T-cell (primary cell): ENCODE measurements at regions not wholly inside any gene's neighbourhood (a gene's known extent, or its start where the extent isn't known, plus 50 kb on each side); places are given as distances from the start of the nearest gene placed in this dataset.

ENCODE experiments used
- ATAC-seq, 4 experiments: fragments of 200-7000 bp in 3 of 4; fragments of 150-1000 bp in 1 of 4; cut with Tn5 transposase; replicated peaks in 1 of 4; 1 replicate in 3 of 4; 2 replicates in 1 of 4; pipeline ENCODE4 v1.10.0; 2021; ENCODE audit warnings: moderate library complexity in 3 of 4, mild to moderate bottlenecking in 2 of 4, moderate number of reproducible peaks in 1 of 4
- CTCF ChIA-PET, 2 donors: fragments of 300-600 bp; sonication (Branson Sonifier 250); formaldehyde crosslinking; loops; one replicate each; lab custom pipeline; 2022; ENCODE audit warnings: antibody characterized with exemption in 2 of 2; lab: Charles Lee
- POLR2A ChIA-PET, 2 donors: fragments of 300-600 bp; sonication (Branson Sonifier 250); formaldehyde crosslinking; loops; one replicate each; lab custom pipeline; 2022; ENCODE audit warnings: antibody characterized with exemption in 2 of 2; lab: Charles Lee
- DNase-seq, 35 experiments: peaks; one replicate each; pipeline versions ENCODE4 v3.0.0 to v3.0.0-alpha.2; 2013 to 2023
- H3K27ac ChIP-seq: one replicate; pipeline ENCODE4 v1.5.1; 2013; ENCODE audit warnings: low read length
- H3K27me3 ChIP-seq, 2 experiments: replicated peaks in 1 of 2; 1 replicate in 1 of 2; 2 replicates in 1 of 2; pipeline versions ENCODE4 v1.6.1 to v1.7.0; 2013; ENCODE audit warnings: low read length in 1 of 2, mixed read lengths in 1 of 2; ENCODE audit not compliant: control insufficient read depth in 2 of 2, insufficient read depth in 2 of 2; ENCODE audit errors: extremely low read depth in 1 of 2
- H3K36me3 ChIP-seq, 2 donors: 1 replicate in 1 of 2; 2 replicates in 1 of 2; pipeline versions ENCODE4 v1.6.1 to v1.7.0; 2013; ENCODE audit warnings: low read length in 1 of 2; ENCODE audit not compliant: control insufficient read depth in 2 of 2, insufficient read depth in 1 of 2; ENCODE audit errors: extremely low read depth in 1 of 2
- H3K4me1 ChIP-seq, 2 experiments: 1 replicate in 1 of 2; 2 replicates in 1 of 2; pipeline versions ENCODE4 v1.6.1 to v1.7.0; 2013; ENCODE audit warnings: low read length in 2 of 2, mixed read lengths in 1 of 2; ENCODE audit not compliant: insufficient read depth in 2 of 2, control insufficient read depth in 1 of 2; ENCODE audit errors: extremely low read depth in 1 of 2
- H3K4me3 ChIP-seq, 2 donors: 1 replicate in 1 of 2; 2 replicates in 1 of 2; pipeline versions ENCODE4 v1.5.1 to v1.7.0; 2013; ENCODE audit warnings: mild to moderate bottlenecking in 2 of 2, low read length in 1 of 2, moderate library complexity in 1 of 2; ENCODE audit not compliant: control insufficient read depth in 1 of 2; ENCODE audit errors: extremely low read depth in 1 of 2
- H3K9me3 ChIP-seq: 2 replicates; pipeline ENCODE4 v1.7.0; 2013
- H3K27ac Mint-ChIP-seq, 2 donors: one replicate each; pipeline ENCODE4 v1.8.0; 2020 to 2021; ENCODE audit warnings: mild to moderate bottlenecking in 2 of 2, mixed read lengths in 2 of 2
- H3K27me3 Mint-ChIP-seq, 2 donors: one replicate each; pipeline ENCODE4 v1.8.0; 2021 to 2022; ENCODE audit warnings: mixed read lengths in 2 of 2
- H3K36me3 Mint-ChIP-seq: one replicate; pipeline ENCODE4 v1.8.0; 2021; ENCODE audit warnings: mixed read lengths
- H3K4me1 Mint-ChIP-seq, 3 donors: one replicate each; pipeline ENCODE4 v1.8.0; 2020 to 2022; ENCODE audit warnings: mixed read lengths in 3 of 3, mild to moderate bottlenecking in 1 of 3
- H3K4me3 Mint-ChIP-seq, 3 donors: one replicate each; pipeline ENCODE4 v1.8.0; 2020 to 2022; ENCODE audit warnings: mild to moderate bottlenecking in 3 of 3, mixed read lengths in 3 of 3, moderate library complexity in 3 of 3
- H3K9me3 Mint-ChIP-seq, 3 donors: one replicate each; pipeline ENCODE4 v1.8.0; 2020 to 2022; ENCODE audit warnings: mixed read lengths in 3 of 3
- WGBS: methylation state at CpG from one replicate; pipeline ENCODE4 v1.1.5; 2013; ENCODE audit warnings: missing lambda C conversion rate; ENCODE audit not compliant: insufficient coverage; 5-methylcytosine and 5-hydroxymethylcytosine counted together

DNA sequence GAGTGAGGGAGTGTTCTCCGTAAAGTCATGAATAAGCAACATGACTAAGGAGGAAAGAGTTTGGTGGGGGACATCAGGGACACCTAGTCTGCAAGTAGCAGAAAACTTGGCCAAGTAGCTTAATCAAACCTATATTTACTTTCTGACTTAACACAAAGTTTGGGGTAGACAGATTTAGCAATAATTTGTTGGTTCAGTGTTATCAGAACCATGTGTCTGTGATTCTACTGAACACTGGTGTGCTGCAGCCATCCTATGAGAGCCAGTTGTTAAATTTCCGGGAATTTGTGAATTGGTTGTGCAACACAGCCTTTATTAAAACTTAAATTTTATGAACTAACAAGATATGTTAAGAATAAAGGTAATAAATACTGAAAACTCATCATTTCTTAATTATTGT lies 469.3 kb downstream of the C4orf33 start:
- no peak overlapping the region for H3K4me3 Mint-ChIP-seq
- H3K36me3 Mint-ChIP-seq = no peaks in the 10 kb centered on the region
- H3K4me1 Mint-ChIP-seq = no peaks in the 10 kb centered on the region
- ChIA-PET CTCF (no interaction called here), POLR2A (no interaction called here)
- no peaks in the 10 kb centered on the region for H3K4me1 ChIP-seq
- H3K27ac ChIP-seq = no peak overlapping the region
- no peak overlapping the region for H3K27ac Mint-ChIP-seq
- H3K4me3 ChIP-seq = no peak overlapping the region
- no peaks in the 10 kb centered on the region for H3K9me3 ChIP-seq
- H3K27me3 Mint-ChIP-seq = no peaks in the 10 kb centered on the region
- DNase-seq = no peak
- no peak for ATAC-seq
- H3K9me3 Mint-ChIP-seq = peaks cover 0 to 6% (median 2%) of the 10 kb centered on the region in 3 donors
- no peaks in the 10 kb centered on the region for H3K36me3 ChIP-seq
- no CpG with 5 or more reads among the region's 2 CpGs for WGBS
- no peaks in the 10 kb centered on the region for H3K27me3 ChIP-seq

DNA sequence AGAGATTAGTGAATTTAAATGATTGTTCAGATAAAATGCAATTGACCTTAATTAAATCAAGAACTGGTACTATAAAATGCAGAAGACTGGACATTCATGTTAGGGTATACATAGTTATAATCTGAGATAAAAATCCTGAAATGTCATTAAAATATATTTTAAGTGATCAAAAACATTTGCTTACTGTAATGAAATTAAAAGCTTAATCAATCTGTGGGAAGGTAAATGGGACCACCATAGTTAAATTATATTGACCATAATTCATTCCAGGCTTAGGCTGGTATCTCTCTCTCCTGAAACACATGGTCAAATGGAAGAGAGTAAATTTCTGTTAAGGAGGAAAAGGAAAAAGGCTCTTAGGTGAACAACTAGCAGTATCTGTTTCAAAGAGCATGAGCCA lies 474.4 kb downstream of the C4orf33 start:
- Mint-ChIP-seq H3K36me3 (no peaks in the 10 kb centered on the region), H3K4me1 (no peaks in the 10 kb centered on the region), H3K9me3 (peaks cover 0 to 2% (median 0%) of the 10 kb centered on the region in 3 donors), H3K27me3 (no peaks in the 10 kb centered on the region), H3K4me3 (no peak overlapping the region), H3K27ac (no peak overlapping the region)
- ATAC-seq (no peak), DNase-seq (no peak)
- ChIA-PET CTCF (no interaction called here), POLR2A (no interaction called here)
- Histone ChIP-seq H3K4me3 (no peak overlapping the region), H3K4me1 (no peaks in the 10 kb centered on the region), H3K27ac (no peak overlapping the region), H3K36me3 (no peaks in the 10 kb centered on the region), H3K27me3 (no peaks in the 10 kb centered on the region), H3K9me3 (no peaks in the 10 kb centered on the region)

DNA sequence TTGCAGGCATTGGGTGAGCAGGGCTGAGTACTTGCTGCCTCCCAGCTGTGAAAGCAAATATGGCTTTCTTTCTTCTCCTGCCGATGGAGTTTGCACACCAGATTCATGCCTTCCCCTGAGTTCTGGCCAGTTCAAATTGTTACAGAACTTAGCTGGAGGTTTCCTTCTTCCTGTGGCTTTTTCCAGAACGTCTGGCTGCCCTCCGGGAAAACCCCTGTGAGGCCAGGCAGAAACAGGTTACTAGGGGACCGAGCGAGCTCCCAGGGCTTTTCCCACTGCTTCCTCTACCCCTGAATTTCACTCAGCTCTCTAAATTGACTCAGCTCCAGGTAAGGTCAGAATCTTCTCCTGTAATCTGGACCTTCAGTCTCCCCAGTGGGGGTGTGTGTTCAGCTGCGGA lies 482.4 kb downstream of the C4orf33 start:
- WGBS = 71% methylated on average over 3 of the region's 6 CpGs
- H3K27ac ChIP-seq = no peak overlapping the region
- Mint-ChIP-seq H3K27me3 (peaks cover 0 to under 1% of the 10 kb centered on the region in 2 donors), H3K27ac (no peak overlapping the region), H3K4me3 (no peak overlapping the region), H3K4me1 (no peaks in the 10 kb centered on the region), H3K9me3 (peaks cover 0 to 17% (median 0%) of the 10 kb centered on the region in 3 donors), H3K36me3 (no peaks in the 10 kb centered on the region)
- no peaks in the 10 kb centered on the region for H3K9me3 ChIP-seq
- ChIA-PET POLR2A (no interaction called here), CTCF (no interaction called here)
- no peaks in the 10 kb centered on the region for H3K4me1 ChIP-seq
- H3K27me3 ChIP-seq = peaks cover 0 to 1% of the 10 kb centered on the region in 2 experiments
- no peaks in the 10 kb centered on the region for H3K36me3 ChIP-seq
- ATAC-seq (no peak), DNase-seq (no peak)
- no peak overlapping the region for H3K4me3 ChIP-seq

DNA sequence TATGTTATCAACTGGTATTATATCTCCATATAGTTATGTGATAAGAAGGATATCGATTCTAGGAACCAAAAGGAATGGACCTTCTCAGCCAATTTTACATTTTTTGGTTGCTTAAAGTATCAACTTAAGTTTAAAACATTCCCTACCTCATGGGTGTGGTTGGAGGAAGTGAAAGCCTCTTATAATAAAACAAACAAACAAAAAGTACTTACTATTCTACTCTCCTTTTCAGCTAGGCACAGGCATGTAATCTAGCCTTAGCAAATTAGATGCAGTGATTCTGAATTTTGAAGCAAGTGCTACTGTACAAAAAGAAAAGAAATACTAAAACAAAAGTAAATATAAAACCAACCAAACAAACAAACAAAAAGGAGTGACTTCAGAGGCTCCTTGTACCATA lies 485.4 kb downstream of the C4orf33 start:
- Histone ChIP-seq H3K27me3 (peaks cover 0 to 2% of the 10 kb centered on the region in 2 experiments), H3K27ac (no peak overlapping the region), H3K36me3 (no peaks in the 10 kb centered on the region), H3K4me1 (no peaks in the 10 kb centered on the region), H3K9me3 (no peaks in the 10 kb centered on the region), H3K4me3 (no peak overlapping the region)
- Mint-ChIP-seq H3K9me3 (peaks cover 4 to 18% (median 11%) of the 10 kb centered on the region in 3 donors), H3K27ac (no peak overlapping the region), H3K27me3 (peaks cover 0 to 2% of the 10 kb centered on the region in 2 donors), H3K36me3 (no peaks in the 10 kb centered on the region), H3K4me1 (no peaks in the 10 kb centered on the region), H3K4me3 (no peak overlapping the region)
- DNase-seq = no peak
- ChIA-PET POLR2A (no interaction called here), CTCF (no interaction called here)
- no peak for ATAC-seq
- WGBS = no CpG with 5 or more reads among the region's 1 CpG

- WGBS = no CpG with 5 or more reads among the region's 2 CpGs
- Mint-ChIP-seq H3K4me3 (no peak overlapping the region), H3K27ac (no peak overlapping the region), H3K4me1 (no peaks in the 10 kb centered on the region), H3K27me3 (peaks cover 0 to 2% of the 10 kb centered on the region in 2 donors), H3K9me3 (peaks cover 4 to 19% (median 6%) of the 10 kb centered on the region in 3 donors), H3K36me3 (no peaks in the 10 kb centered on the region)
- ATAC-seq (no peak), DNase-seq (no peak)
- Histone ChIP-seq H3K36me3 (no peaks in the 10 kb centered on the region), H3K27me3 (peaks cover 0 to 2% of the 10 kb centered on the region in 2 experiments), H3K27ac (no peak overlapping the region), H3K4me3 (no peak overlapping the region), H3K4me1 (no peaks in the 10 kb centered on the region), H3K9me3 (no peaks in the 10 kb centered on the region)
- CTCF ChIA-PET = no interaction called here
- POLR2A ChIA-PET = no interaction called here
These were observed 487.9 kb downstream of the C4orf33 start for GRCh38 chr4:129583868-129584267.

DNA sequence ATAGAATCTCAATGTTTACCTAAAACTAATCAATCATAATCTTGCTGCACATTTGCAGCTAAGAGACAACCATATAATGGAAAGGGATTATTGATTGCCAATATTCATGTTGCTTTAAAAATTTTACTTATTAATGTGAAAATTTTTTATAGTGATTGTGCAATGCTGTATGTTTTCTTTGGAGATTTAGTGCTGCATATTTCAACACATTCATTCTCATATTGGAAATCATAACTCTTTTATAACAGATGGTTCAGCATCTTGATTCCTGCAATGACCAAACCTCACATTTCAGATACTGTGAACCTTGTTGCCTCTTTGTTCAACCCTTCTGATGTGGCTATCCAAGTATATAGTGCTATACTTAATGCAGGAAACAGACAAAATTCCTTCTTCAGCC lies 502.6 kb downstream of the C4orf33 start:
- ATAC-seq (no peak), DNase-seq (no peak)
- Histone ChIP-seq H3K27ac (no peak overlapping the region), H3K4me3 (no peak overlapping the region), H3K4me1 (no peaks in the 10 kb centered on the region), H3K27me3 (no peaks in the 10 kb centered on the region), H3K9me3 (no peaks in the 10 kb centered on the region), H3K36me3 (no peaks in the 10 kb centered on the region)
- Mint-ChIP-seq H3K36me3 (no peaks in the 10 kb centered on the region), H3K27ac (no peak overlapping the region), H3K4me3 (no peak overlapping the region), H3K27me3 (no peaks in the 10 kb centered on the region), H3K4me1 (no peaks in the 10 kb centered on the region), H3K9me3 (peaks cover 0 to under 1% (median 0%) of the 10 kb centered on the region in 3 donors)
- ChIA-PET CTCF (no interaction called here), POLR2A (no interaction called here)

DNA sequence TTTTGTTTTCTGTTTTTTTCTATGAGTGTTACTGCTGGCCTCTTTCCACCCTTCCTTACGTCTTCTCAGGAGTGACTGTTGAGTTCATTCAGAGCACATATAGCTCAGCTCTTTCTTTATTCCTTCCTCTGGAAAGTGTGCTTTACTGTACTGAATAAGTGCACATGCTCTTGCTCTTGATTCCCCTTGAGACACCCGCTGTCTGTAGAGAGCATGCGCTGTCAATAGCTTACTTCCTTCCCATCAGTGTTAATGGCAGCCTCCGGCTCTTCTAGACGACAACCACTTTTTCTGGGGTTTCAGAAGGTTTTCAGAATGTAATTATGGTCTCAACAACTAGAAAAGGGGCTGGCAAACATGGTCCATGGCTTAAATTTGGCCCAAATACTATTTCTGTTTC lies 504.9 kb downstream of the C4orf33 start:
- POLR2A ChIA-PET = no interaction called here
- Histone ChIP-seq H3K27me3 (no peaks in the 10 kb centered on the region), H3K9me3 (no peaks in the 10 kb centered on the region), H3K4me3 (no peak overlapping the region), H3K4me1 (no peaks in the 10 kb centered on the region), H3K27ac (no peak overlapping the region), H3K36me3 (no peaks in the 10 kb centered on the region)
- CTCF ChIA-PET = no interaction called here
- Mint-ChIP-seq H3K4me1 (no peaks in the 10 kb centered on the region), H3K27me3 (no peaks in the 10 kb centered on the region), H3K27ac (no peak overlapping the region), H3K4me3 (no peak overlapping the region), H3K36me3 (no peaks in the 10 kb centered on the region), H3K9me3 (no peaks in the 10 kb centered on the region)
- WGBS = no CpG with 5 or more reads among the region's 5 CpGs
- no peak for ATAC-seq
- no peak for DNase-seq
